ENCODE measurements at regions not wholly inside any gene's neighbourhood (a gene's known extent, or its start where the extent isn't known, plus 50 kb on each side); places are given as distances from the start of the nearest gene placed in this dataset.

DNA sequence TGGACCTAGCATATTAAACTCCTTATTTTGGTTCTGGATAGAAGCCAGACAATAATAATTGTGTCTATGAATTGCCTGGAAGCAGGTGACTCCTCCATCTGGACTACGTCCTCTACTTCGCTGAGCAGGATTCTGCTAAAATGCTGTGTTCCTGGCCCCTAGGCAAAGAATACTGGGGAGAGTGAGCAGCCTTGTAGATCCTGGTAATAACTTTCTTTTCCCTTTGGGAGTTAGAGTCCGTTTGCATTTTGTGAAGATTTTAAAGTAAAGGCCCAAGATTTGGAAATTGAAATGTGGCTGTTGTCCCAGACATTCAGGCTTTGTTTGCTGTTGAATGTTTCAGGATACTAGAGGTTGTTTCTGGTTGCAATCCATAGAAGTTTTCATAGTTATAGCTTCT is 511.9 kb upstream of the KLF12 start:
- Histone ChIP-seq H2BK5ac (ENCODE audit: low read depth, low read length) (no peak overlapping the region; the same call in 1 of the 2 replicates), H2BK12ac (ENCODE audit: low read depth, low read length) (no peak overlapping the region), H2AFZ (ENCODE audit: low read length) (peak overlapping the region; percentile 69; the same call in 1 of the 2 replicates), H3K23ac (ENCODE audit: insufficient read length) (no peak overlapping the region), H3K27me3 (replicated peaks in 1 of 4; ENCODE audit: control insufficient read depth in 3 of 4, extremely low read depth in 1 of 4, insufficient read depth in 3 of 4, low read length in 3 of 4) (no peaks in the 10 kb centered on the region), H3K79me1 (ENCODE audit: low read depth, low read length) (no peaks in the 10 kb centered on the region), H2BK20ac (ENCODE audit: low read length) (no peak overlapping the region), H3K9ac (replicated peaks in 1 of 4; ENCODE audit: extremely low read depth in 1 of 4, low read depth in 3 of 4, low read length in 3 of 4) (no peak overlapping the region), H3K36me3 (ENCODE audit: control insufficient read depth in 2 of 4, insufficient read depth in 4 of 4, low read length in 3 of 4) (no peaks in the 10 kb centered on the region), H3K4me1 (replicated peaks in 1 of 4; ENCODE audit: control insufficient read depth in 3 of 4, insufficient read depth in 4 of 4, low read length in 3 of 4) (peaks cover 0 to 10% (median 2%) of the 10 kb centered on the region in 4 experiments; a peak in 2 of 7 replicates), H3K9me3 (ENCODE audit: insufficient read depth in 2 of 2, low read depth in 1 of 2, low read length in 1 of 2) (no peaks in the 10 kb centered on the region), H3K79me2 (ENCODE audit: control insufficient read depth in 1 of 2, insufficient read depth in 2 of 2, low read length in 2 of 2) (no peaks in the 10 kb centered on the region), H3K14ac (ENCODE audit: insufficient read length) (no peak overlapping the region), H3K23me2 (ENCODE audit: low read depth, low read length) (no peaks in the 10 kb centered on the region), H3K18ac (ENCODE audit: extremely low read depth, low read length) (no peak overlapping the region), H2BK15ac (ENCODE audit: low read length) (no peak overlapping the region), H3K4ac (replicated peaks; ENCODE audit: insufficient read length, low read depth, low read length) (no peak overlapping the region), H4K20me1 (replicated peaks in 1 of 2; ENCODE audit: control insufficient read depth in 1 of 2, insufficient read depth in 2 of 2, low read length in 2 of 2) (no peaks in the 10 kb centered on the region), H4K8ac (ENCODE audit: extremely low read depth, insufficient read depth, low read length) (no peak overlapping the region), H3K56ac (replicated peaks; ENCODE audit: insufficient read length, low read depth, low read length) (no peak overlapping the region), H3K4me2 (ENCODE audit: insufficient read depth in 1 of 2, low read depth in 2 of 2, low read length in 2 of 2) (no peak overlapping the region), H2AK5ac (ENCODE audit: low read depth, low read length) (no peak overlapping the region), H4K91ac (replicated peaks; ENCODE audit: insufficient read length, low read length) (no peak overlapping the region), H4K5ac (ENCODE audit: insufficient read length, low read depth, low read length) (no peak overlapping the region), H3K27ac (ENCODE audit: low read depth, low read length) (no peak overlapping the region), H2BK120ac (replicated peaks; ENCODE audit: low read depth, low read length) (no peak overlapping the region), H3K4me3 (ENCODE audit: extremely low read depth in 1 of 4, insufficient read depth in 2 of 4, low read depth in 3 of 4, low read length in 4 of 4) (no peak overlapping the region)
- WGBS, 2 experiments (ENCODE audit: extremely low coverage in 1 of 2, insufficient coverage in 1 of 2, insufficient read length in 1 of 2, insufficient replicate concordance in 2 of 2, low coverage in 1 of 2, low lambda C conversion rate in 2 of 2, missing lambda C conversion rate in 1 of 2), result 76% methylated on average over 3 of the region's 3 CpGs; no CpG with 5 or more reads in 1 of the 2 experiments
- DNase-seq (ENCODE audit: low read depth in 1 of 2, low spot score in 2 of 2) (no peak), FAIRE-seq (no peak)
- ChIA-PET POLR2A (ENCODE audit: partially characterized antibody) (no interaction called here), CTCF (ENCODE audit: partially characterized antibody) (interaction anchor here (0.7 kb wide), 2 partner anchors 152 to 465 kb away, joined by 3 to 5 read pairs; no protein-coding TSS in a partner anchor)
- no peak for TF ChIP-seq NANOG (IDR thresholded peaks at IDR 0.05; ENCODE audit: insufficient read depth, low read depth, low read length, poor library complexity, severe bottlenecking)
